Choroid plexus epithelial cell (primary cell): ENCODE measurements at regions not wholly inside any gene's neighbourhood (a gene's known extent, or its start where the extent isn't known, plus 50 kb on each side); places are given as distances from the start of the nearest gene placed in this dataset.

Source experiments
- DNase-seq: peaks from one replicate; pipeline ENCODE4 v3.0.0-alpha.2; 2010; ENCODE audit warnings: low read depth
- H3K4me3 ChIP-seq: 2 replicates; pipeline ENCODE4 v1.5.1; 2011; ENCODE audit warnings: low read depth, mild to moderate bottlenecking, control low read depth, low read length, moderate library complexity
- CTCF ChIP-seq: conservative IDR thresholded peaks from 2 replicates; pipeline ENCODE4 v1.5.1; 2011; ENCODE audit warnings: low read depth, mild to moderate bottlenecking, control low read depth, inconsistent platforms, low read length, moderate library complexity

DNA sequence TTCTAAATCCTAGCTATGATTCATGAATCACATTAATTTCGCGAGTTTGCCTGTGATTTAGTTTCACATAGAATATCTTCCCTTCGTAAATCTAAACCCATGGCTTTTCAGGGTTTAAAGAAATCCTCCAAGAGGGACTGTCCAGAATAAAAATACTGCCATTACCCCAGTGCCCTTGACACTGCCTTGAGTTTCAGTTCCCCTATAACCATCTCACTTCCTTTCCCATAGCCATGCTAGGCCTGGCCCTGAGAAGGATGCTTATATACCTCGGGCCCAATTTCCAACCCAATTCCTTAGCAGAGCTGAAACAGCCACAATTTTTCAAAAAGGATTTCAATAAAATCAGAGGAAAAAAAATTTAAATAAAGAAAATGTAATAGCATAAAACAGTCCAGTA, 697.3 kb downstream of the FRK start:
- TF ChIP-seq CTCF = no peak
- no peak for DNase-seq
- no peak overlapping the region for H3K4me3 ChIP-seq

GRCh38 chr6:115362234-115362633, 698.5 kb downstream of the FRK start:
- no peak for TF ChIP-seq CTCF
- no peak overlapping the region for H3K4me3 ChIP-seq

GRCh38 chr6:115360602-115361325, 699.9 kb downstream of the FRK start:
- DNase-seq = no peak

More at GRCh38 chr6:115362234-115362633, 698.5 kb downstream of the FRK start:
- DNase-seq = no peak

DNA sequence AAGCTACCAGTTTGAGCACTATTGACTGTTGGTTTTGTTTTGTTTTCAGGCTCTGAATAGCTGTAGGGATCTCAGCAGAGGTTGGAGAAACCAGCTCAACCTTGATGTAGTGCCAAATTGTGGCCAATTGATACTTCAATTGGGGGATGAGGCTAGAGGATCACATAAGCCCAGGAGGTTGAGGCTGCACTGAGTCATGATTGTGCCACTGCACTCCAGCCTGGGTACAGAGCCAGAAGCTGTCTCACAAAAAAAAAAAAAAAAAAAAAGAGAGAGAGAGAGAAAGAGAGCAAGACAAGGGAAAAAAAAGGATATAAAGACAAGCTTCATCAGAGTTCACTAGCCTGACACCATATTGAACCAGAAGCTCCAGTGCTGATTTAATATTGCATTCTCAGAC, 702.1 kb downstream of the FRK start:
- no peak for TF ChIP-seq CTCF
- no peak overlapping the region for H3K4me3 ChIP-seq
- no peak for DNase-seq

More at GRCh38 chr6:115360602-115361325, 699.9 kb downstream of the FRK start:
- no peak for TF ChIP-seq CTCF
- no peak overlapping the region for H3K4me3 ChIP-seq

GRCh38 chr6:115356371-115356770, 704.3 kb downstream of the FRK start:
- TF ChIP-seq CTCF = no peak
- no peak overlapping the region for H3K4me3 ChIP-seq
- no peak for DNase-seq

GRCh38 chr6:115323001-115323400, 737.7 kb downstream of the FRK start:
- no peak overlapping the region for H3K4me3 ChIP-seq
- DNase-seq = no peak
- no peak for TF ChIP-seq CTCF

DNA sequence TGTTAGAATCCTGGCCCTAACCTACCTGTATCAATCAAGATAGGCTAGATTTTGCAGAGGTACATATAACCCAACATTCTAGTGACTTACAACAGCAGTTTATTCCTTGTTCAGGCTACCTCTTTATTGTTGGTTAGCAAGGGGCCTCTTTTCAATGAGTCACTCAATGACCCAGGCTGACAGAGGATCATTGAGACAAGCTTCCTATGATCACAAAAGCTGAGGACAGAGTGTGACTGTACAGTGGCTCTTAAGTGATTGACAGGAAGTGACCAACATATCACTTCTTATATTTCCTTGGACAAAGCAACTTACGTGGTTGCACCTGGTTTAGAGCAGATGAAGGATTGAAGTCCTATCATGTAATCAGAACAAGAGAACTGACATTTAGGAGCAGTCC, 740.9 kb downstream of the FRK start:
- H3K4me3 ChIP-seq = no peak overlapping the region
- TF ChIP-seq CTCF = no peak
- no peak for DNase-seq
